Stimulated activated CD4-positive, alpha-beta T cell treated with anti-CD3 and anti-CD28 coated beads, Interleukin-15, amount 100 ng/mL, for 48 hours (primary cell): ENCODE measurements at regions not wholly inside any gene's neighbourhood (a gene's known extent, or its start where the extent isn't known, plus 50 kb on each side); places are given as distances from the start of the nearest gene placed in this dataset.

Experiments used
- DNase-seq, 2 donors: peaks; one replicate each; pipeline ENCODE4 v3.0.0-alpha.2; 2020; ENCODE audit warnings: low read depth in 2 of 2

DNA sequence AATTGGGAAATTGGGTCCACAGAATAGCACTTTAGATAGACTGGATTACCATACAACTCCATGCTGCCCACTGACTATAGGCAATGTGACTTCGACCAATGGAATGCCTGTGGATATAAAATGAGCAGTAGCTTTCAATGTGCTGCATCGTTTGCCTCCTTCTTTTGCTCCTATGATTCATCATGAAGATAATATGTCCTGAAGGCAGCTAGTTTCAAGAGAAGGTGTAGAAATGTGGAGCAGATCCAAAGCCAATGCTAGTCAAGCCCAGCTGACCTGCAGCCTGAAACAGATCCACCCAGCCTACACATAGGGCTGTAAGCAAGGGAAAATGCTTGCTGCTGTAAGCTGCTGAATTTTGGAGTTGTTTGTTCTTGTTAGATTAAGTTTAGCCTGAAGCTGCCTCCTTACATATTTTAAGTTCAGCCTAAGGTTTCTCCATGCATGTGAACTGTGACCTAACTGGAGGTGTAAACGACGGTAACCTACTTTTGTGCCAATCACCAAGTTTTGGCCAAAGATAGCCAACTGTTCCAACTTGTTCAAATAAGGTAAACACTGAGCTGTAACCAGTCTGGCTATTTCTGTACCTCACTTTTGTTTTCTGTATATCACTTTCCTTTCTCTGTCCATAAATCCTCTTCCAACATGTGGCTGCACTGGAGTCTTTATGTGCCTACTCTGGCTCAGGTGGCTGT, 169.1 kb upstream of the AVPR1A start:
- DNase-seq: no peak

DNA sequence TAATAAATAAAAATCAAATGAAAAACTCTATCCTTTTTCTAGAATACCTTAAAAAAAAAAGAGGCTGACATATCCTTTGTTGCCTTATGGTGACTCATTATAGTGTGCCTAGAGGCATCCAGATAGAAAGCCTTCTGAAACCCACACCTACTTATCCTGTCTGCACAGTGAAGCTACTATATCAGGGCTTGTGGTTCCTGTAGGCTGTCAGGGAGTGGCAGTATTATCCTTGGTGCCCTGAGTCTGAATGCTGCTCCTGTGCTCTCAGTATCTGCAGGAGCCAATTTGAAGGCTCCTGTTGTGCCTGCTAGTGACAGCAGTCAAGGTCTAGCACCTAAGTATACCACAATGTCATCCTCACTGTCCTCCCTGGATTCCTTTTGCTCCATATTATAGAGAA, 168.4 kb upstream of the AVPR1A start:
- DNase-seq: no peak

DNA sequence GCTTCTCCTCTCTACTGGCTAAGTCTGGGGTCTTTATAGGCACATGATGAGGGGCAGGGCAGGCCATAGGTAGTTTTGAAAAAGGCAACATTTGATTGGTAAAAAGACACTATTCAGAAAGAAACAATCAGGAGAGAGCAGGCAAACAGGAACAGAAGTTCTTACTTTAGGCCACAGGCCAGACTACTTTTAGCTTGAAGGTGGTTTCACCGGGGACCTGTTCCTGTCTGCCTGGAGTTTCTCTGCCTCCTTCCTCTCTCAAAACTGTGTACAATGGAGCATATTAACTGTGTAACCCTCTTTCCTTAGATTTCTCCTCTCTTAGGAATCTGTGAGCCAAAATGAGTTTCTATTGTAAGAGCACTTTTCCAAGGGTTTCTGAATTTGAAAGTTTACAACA, 167.9 kb upstream of the AVPR1A start:
- no peak for DNase-seq

DNA sequence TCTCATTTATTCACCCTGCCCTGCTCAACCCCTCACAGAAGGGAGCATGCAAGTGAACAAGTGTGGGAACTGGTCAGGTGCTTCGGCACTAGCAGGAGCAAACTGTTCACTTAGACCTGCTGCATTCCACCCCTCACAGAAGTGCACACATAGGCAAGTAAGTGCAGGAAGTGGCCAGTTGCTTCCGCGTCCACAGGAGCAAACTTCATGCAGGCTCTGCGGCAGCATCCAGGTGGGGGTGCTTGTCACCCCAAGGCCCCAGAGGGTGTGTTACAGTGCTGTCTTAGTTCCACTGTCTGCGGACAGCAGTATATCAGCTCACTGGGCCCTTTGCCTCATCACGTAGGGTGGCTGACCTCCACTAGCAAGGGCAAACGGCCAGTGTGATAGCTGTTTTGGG, 167.3 kb upstream of the AVPR1A start:
- no peak for DNase-seq

DNA sequence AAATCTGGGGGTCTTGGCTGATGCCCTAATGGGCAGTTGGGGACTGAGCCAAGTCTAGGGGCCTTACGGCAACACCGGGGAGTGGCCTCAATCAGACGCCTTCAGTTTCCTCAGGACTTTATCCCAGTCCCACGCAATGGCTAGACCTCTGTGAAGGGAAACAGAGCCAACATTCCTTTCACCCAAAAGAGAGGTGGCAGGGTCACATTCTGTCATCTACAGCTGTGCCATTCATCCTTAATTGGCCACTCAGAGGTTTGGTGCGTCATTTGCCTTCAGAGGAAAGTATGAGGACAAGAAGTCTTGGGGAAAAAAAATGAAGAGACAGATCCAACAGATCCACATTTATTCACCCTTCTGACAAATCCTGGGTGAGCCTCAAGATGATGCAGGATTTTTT, 166.9 kb upstream of the AVPR1A start:
- DNase-seq: no peak

DNA sequence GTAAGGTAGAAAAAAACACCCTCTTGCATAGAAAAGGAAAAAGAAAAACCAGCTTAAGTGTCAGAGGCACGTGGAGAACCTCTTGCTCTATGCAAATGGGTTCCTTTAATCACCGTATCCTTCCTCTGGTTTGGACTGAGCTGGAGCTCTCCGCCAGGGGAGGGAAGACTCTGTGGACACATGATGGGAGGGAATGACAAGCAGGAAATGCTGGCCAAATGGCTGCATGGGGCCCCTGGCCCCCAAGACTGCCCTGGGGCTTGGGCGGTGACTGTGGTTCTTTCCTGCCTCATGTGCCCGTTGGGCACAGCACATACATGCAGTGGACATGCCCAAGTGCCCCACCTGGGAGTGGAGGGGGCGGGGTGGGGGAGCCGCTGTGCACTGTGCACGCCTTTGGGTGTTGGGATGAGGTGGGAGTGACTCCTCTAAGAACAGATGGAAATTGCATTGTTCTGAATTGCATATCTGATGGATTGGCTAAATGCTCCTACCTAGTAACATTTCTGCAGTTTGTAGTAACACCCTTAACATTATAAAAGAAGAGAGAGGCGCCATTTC, 166.4 kb upstream of the AVPR1A start:
- DNase-seq: no peak

DNA sequence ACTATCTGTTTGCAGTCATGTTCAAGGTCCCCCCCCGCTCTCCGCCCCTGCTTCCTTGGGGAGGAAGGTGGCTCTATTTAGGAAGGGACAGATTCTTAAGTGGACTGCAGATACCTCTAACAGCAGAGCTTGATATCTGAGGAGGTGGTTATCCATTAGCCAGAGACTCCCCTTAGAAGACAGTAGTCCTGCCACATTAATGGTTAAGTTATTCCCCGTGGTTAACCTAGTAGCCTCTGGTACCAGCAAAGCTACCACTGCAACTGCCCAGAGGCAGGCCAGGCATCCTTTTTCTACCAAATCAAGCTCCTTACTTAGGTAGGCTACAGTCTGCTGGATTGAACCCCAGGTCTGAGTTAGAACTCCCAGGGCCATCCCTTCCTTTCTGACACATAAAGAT, 162.1 kb upstream of the AVPR1A start:
- DNase-seq: no peak

DNA sequence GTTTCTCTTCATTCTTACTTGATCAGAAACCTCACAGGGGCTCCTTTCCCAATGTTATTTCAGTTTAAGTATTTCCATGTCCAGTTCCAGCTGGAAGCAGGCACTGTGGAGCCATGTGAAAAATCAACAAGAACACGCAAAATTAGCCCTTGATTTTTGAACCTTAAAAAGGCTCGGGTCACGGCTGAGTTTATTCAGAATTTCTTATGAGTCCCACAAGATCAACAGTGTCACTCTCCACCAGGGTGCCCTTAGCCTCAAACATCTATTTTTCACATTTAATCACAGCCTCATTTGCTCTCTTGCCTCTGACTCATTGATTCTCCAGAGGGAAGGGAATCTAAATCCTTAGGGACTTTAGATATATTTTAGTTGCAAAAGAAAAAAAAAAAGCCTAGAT, 157.7 kb upstream of the AVPR1A start:
- DNase-seq: no peak

DNA sequence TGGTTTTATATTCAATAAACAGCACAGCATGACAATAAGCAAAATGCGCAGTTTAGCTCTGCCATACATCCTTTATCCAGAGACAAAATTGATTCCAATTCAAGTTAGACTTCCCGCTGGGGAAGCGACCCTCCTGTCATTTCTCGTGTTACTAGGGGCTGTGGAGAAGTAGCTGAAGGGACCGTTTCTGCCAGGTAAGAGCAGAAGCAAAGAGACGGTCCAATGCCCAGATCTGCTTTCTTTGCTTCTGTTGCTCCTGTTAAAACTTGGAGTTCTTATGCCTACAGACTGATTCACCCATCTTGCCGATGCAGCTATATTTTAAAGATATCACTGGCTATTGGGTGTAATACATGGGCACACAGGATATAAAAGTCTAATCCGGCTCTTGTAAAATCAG, 156.8 kb upstream of the AVPR1A start:
- no peak for DNase-seq

DNA sequence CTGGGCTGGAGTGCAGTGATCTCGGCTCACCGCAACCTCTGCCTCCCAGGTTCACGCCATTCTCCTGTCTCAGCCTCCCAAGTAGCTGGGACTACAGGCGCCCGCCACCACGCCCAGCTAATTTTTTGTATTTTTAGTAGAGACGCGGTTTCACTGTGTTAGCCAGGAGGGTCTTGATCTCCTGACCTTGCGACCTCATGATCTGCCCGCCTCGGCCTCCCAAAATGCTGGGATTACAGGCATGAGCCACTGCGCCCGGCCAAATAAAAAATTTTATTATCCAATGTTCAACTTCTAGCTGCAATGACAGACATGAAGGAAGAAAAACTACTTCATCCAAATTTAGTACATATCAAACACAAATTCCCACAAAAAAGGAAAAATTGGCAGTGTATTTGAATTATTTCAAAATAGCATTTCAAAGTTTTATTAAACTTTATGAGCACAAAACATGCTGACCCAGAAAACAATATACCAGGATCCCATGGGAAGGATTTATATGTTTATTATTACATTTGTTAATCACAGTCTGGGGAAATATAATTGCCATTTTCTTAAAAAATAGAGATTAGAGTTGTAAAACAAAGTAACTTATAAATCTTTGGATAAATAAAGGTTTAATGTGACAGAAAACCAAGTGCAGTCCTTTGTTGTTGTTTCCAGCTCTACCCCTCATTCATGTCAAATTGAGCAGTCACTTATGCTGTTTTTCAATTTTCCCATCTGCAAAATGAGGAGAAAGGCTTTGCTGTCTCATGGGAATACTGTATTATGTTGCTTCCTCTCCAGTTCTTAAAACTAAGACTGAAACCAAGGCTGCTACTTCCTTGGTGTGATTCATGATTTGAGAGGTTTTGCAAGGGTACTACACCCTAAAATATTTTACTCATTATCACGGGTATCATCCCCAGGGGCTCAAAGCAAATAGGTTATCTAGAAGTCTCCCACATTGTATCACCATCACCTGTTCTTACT, 155.2 kb upstream of the AVPR1A start:
- no peak for DNase-seq

DNA sequence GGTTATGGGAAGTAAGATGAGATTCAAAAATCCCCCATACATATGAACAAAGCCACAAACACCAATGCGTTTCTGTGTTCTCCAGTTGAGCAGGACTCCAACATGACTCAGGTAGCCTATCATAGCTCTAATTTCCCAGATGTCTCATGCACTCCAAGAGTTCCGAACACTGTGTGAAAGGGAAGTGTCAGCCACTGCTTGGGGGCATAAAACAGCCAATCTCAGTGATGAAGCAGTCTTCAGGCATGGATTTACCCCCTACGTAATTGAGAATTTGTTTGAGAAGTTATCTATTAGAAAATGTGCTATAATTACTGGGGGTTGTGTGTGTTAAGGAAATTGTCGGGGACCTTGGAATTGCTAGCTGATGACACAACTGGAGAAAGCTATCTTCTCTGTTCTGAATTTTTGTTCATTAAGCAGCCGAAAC, 153.9 kb upstream of the AVPR1A start:
- DNase-seq: no peak

DNA sequence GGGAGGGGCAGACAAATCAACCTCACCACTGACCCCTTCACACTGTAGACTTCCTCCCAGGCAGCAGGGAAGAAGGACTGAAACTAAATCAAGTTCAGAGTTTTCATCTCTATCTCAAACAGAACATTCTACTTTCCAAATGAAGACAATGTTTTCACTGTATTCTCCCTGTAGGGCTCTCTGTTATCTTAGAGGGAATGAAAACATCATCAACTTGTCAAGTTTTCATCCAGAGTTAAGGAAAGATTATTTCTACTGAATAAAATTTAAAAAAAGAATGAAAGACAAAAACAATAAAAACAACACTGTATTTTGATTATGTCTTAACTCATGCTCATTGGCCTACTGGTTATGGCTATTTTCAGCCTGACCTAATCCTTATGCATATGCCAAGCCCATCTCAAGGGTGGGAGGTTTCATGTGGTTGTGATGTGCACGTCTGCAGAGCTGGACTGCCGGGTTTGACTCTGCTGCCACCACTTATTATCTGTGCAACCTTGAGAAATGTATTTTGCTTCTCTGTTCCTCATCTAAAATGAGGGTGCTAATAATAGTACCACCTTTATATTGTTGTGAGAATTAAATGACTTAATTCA, 152.0 kb upstream of the AVPR1A start:
- no peak for DNase-seq

DNA sequence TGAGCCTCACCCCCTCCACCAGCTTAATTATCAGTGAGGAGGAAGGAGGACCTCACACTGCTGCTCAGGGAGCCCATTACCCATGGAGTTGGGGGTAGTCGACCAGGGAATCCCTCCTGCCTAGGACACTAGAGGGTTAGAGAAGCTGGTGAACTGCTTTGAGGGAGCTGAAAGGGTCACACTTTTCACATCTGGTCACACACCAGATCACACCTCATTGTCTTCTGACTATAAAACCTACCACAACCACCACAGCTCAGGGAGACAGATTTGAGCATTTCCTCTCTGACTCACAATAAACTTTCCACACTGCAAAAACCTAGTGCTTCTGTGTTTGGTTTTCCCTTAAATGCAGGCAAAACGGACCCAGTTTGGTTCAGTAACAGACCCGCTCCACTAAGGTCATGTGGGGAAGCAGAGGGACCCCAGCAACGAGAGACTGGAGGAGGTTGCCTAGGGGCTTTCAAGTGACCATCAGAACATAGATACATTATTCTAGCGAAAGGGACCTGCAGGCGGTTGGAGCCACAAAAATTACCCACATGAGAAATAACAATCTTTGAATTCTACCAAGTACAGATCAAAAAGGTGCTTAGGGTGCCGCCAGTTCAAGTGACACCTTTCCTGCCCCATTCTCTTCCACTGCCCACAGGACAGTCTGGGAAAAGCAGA, 151.4 kb upstream of the AVPR1A start:
- no peak for DNase-seq

DNA sequence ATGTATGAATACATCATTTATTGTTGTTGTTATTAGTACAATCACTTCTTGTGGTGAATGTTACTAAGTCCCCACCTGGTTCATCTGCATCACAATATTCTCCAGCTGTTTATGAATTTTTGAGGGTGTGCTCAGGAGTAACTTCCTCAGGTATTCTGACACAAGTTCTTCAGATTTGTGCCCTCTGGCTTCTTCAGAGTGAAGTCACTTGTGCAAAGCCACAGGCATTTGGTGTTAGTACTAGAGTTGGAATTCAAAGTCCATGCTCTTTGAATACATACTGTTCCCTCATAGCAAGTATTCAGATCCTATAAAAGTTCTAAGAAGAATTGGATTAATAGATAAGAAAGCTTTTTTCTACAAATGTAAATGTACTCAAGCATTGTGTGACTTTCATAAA, 150.3 kb upstream of the AVPR1A start:
- no peak for DNase-seq

DNA sequence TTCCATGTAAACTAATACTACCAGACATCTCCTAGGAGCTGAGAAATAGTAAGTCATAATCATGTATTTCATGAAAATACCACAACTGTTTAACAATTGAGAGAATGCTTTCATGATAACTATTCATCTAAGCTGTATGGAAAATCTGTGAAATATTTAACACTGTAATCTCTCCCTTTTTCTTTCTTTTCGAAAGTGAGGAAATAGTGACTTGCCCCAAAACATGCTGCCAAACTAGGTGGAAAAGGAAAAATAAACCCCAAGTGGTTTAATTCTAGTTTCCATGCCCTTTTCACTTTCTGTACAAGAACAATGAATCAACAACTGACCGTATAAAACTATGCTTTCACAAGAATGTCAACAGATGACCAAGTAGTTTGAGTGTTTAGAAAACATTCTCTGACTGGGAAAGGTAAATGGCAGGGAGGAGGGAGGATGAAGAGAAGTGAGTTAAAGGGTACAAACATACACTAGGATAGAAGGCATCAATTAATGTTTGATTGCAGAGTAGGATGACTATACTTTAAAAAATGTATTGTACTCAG, 147.5 kb upstream of the AVPR1A start:
- no peak for DNase-seq

DNA sequence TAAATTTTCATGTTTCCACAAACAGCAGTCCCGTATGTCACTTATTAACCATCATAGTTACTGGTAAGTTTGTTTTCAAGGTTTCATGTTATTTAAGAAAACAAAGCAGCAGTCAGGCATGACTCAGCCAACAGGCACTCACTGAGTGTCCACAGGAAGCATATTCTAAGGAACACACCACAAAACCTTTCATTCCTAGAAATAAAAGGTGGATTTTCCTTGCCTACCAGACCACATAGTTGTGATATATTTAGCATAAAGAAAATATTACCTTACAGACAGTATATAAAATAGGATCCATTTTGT, 143.3 kb upstream of the AVPR1A start:
- no peak for DNase-seq

DNA sequence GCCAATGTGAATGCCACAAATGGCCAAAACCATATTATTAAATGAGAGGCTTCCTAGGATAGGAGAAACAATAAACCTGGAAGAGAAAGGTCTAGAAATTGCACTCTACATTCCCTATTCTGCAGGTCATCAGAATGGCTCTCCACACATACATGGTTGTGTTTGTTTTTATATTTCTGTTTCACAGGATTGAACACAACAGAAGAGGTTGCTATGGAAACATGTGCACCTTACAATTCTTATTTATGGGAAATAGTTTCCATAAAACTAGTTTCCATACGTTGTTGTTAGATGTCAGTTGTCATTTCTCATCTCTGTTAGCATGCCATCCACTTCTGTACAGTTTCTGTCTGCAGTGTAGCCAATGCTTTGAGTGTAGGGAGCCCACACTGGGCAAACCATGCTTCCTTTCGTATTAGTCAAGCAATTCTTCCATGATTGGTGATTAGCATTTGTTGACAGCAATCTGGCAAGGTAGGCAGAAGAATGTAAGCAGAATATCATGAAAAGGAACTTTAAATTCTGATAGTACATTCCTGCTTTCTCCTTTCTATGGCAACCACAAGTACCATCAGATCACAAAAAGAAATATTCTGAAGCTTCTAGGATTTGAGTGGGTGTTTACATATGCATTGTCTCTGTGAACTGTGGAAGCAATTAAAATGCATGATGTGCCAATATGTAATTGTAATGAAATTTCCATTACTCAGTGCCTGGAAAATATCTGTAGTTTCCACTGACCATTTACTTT, 141.6 kb upstream of the AVPR1A start:
- DNase-seq: no peak

DNA sequence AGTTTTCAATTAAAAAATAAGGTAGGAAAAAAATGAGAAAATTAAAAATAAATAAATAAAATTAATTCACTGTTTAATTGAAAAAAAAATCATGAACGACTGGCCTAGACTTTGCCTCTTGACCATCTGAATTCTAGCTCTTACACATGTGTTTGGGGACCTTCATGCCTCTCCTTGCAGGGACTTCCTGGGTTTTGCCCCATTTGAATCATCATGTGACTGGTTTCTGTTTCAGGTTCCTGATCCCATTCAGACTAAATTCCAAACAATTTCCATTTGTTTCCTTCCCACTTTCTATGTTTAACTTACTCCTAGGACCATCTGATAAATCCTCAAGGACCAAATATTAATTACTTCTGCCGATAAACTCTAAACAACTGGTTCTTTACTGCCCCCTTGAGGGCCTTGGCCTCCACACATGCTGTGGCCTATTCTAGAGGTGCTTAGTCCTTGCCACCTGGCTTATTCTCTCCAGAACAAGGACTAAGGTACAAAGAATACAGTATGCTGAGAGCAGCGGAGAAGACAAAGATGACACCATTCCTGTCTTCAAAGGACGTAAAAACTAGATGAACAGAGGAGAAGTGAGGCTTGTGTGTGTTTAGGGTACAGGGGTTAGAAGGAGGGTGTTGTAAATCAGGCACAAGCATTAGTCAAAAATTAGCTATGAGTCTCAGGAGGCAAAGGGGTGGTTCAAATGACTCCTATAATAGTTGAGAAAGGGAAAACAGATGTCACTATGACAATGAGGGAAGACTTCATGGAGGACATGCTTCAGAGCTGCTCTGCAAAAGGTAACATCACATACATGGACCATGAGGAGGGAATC, 125.8 kb upstream of the AVPR1A start:
- DNase-seq: no peak

DNA sequence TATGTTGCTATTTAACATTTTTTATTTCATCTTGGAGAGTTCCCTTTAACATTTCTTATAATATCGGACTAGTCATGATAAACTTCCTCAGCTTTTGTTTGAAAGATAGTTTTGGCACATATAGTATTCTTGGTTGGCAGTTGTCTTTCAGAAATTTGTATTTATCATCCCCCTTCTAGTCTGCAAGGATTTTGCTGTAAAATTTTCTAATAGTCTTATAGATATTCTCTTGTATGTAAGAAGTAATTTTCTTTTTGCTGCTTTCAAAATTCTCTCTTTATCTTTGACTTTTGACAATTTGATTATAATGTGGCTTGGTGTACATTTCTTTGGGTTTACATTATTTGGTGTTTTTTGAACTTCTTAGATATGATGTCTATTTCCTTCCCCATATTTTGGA, 116.0 kb upstream of the AVPR1A start:
- DNase-seq: no peak

DNA sequence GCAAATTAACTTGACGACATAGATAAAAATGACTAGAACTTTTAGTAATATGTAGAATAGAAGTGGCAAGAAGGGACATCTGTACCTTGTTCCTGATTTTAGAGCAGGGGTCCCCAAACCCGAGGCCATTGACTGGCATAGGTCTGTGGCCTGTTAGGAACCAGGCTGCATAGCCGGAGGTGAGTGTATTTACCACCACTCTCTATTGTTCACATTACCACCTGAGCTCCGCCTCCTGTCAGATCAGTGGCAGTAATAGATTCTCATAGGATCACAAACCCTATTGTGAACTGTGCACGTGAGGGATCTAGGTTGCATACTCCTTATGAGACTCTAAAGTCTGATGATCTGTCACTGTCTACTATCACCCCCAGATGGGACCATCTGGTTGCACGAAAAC, 113.6 kb upstream of the AVPR1A start:
- DNase-seq: no peak
